Activated CD8-positive, alpha-beta memory T cell treated with anti-CD3 and anti-CD28 coated beads for 1 hour (primary cell): ENCODE measurements at regions not wholly inside any gene's neighbourhood (a gene's known extent, or its start where the extent isn't known, plus 50 kb on each side); places are given as distances from the start of the nearest gene placed in this dataset.

Source experiments
- DNase-seq, 2 donors: peaks; one replicate each; pipeline ENCODE4 v3.0.0-alpha.2; 2020; ENCODE audit warnings: low read depth in 1 of 2; ENCODE audit errors: extremely low read depth in 1 of 2

DNA sequence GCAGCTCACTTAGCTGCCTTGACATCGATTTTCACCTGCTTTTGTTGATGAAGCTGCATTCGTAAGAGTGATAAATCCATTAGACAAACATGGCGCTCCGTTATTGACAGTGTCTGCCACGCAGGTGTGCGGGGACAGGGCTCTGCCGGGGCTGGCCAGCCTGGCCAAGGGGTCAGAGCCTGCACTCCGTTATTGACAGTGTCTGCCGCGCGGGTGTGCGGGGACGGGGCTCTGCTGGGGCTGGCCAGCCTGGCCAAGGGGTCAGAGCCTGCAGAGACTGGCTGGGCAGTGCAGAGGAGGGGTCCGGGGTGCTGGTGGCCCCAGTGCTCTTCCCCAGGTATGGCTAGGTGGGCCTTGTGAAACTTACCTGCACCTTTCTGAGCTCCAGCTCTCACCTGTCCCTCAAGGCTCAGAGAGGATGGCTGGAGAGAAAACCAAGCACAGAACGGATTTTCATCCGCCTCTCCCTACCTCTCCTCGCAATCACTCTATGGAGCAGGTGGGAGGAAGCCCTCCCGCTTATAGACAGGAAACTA is 101.6 kb upstream of the B3GAT1 start:
- no peak for DNase-seq

DNA sequence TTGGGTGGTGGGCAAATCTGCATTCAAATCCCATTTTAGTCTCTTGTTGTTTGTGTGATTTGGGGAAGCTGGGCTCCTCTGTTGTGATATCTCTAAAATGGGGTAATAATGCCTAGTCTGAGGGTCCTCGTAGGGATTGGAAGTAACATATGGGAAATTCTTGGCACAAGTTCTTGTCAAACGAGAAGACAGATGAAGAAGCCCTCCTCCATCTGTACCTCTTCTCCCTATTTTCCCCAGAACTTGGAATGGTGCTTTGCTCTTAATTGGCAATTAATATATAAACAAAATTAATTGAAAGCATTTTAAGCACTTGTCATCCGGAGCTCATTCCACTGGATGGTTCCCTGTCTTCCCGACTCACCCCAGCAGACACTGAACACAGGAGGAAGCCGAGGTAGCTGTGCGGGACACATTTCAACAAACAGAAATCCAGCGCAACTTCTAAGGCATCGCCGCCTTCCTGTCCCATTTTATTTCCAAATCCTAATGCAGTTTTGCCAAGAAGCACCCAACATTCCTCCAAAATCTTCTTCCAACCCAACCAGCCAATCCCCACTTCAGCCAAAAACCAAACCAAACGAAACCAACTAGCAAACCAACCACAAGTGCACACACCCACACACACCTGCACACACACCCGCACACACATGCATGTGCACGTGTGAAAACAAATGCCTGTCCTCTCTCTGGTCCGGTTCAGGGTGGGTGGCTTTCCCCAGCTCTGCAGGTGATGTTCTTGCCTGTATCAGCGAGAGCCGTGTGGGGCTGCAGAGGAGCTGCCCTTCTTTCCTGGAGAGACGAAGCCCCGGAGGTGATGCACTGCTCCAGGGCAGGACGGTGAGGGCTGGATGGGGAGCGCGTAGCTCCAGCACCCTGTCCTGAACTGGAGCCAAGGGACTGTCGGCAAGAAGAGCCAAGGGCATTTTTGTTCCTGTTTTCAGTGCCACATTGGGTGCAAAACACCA is 100.8 kb upstream of the B3GAT1 start:
- DNase-seq, result no peak

DNA sequence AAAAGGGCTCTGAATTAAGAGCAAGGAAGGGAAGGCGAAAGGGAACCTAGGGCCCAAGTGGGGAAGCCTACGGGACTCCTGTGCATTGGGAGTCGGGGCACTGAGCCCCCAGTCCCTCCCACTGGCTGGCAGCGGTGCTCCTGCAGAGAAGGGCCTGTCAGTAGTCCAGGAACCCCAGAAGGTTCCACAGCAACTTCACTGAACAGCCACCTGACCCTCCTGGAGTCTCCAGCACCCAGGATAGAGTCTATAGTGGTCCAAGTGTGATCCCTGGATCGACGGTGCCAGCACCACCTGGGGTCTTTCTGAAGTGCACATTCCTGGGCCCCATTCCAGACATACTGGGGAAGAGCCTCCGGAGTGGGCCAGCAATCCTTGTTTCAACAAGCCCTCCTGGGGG is 100.0 kb upstream of the B3GAT1 start:
- DNase-seq, result no peak

DNA sequence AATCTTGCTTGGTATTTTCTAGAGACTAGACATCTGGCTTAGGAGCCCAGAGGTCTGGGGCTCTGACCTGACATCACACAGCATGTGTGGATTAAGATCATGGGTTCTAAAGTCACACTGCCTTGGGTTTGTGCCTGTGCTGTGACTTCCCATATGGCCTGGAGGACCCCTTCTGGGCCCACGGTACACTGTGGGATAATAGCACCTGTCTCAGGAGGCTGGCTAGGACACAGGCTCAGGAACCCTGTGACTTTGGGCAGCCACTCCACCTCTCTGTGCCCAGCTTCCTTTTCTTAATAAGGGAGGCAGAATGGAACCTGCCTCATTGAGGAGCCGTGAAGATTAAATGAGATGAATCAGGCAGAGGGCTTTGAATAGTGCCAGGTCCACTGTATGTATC is 99.2 kb upstream of the B3GAT1 start:
- DNase-seq, result no peak

DNA sequence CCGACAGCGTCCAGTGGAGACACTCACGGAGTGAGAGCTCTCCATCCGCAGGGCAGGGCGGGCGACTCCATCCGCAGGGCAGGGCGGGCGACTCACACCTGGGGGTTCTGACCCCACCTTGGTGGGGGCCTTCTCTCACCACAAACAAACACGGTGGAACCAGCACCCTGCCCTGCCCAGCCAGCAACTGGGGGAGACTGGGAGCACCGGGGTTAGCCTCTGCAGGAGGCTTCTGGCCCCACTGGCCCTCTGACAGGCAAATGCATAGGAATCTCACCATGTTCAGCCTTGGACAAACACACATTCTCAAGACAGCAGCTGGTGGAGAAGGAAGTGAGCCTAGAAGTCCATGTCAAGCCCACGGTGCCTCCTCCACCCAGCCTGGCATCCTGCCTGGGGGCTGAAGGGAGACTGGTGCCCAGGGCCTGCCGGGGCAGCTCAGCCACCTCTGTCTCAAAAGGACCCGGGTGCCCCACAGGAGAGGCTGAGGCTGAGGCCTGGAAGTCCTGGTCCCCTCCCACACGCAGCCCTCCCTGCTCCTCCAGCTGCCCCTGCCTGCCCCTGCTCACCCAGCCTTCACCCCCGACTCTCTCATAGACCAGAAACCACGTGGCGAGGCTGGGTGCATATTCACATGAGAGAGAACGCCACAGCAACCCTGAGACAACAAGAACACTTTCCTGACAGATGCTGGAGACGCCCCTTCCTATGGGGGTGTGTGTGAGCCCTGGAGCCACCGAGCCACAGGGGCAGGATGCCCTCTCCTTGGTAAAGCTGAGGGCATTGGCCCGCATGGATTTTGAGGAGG is 98.4 kb upstream of the B3GAT1 start:
- no peak for DNase-seq

DNA sequence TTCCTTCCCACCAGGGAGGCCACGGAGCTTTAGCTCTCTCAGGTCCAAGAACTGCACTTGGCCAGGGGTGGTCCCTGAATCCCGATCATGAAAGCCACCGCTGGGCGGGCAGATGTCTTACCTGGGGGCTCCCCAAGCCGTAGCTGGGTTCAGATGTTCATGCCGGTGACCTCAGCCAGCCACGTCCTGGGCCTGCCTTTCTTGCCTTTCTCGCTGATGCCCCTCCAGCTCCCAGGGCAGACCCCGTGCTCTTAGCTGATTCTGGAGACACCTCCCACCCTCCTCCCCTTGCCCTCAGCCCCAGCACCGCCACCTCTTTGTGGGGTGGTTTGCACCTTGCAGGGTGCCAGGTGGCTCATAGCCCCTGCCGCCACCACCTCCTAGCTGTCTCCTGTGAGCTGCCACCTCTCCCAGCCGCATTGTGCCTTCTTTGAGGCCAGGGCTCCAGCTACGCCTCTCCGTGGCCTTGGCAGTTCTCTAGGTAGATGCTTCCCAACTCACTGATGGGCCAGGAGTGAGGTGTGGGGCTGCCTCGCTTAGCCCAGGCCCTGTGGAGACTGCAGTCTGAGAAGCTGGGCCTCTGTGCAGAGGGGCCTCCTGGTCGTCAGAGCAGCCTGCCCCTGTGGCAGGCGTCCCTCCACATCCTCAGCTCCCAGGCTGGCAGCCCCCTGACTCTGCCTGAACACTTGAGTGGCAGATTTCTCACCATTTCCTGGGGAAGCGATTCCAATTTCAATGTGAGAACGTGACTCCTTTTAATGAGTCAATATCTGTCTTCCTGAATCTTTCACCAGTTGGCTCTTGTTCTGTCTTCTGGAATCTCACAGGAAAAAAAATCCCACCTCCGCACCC is 97.6 kb upstream of the B3GAT1 start:
- DNase-seq, result no peak

DNA sequence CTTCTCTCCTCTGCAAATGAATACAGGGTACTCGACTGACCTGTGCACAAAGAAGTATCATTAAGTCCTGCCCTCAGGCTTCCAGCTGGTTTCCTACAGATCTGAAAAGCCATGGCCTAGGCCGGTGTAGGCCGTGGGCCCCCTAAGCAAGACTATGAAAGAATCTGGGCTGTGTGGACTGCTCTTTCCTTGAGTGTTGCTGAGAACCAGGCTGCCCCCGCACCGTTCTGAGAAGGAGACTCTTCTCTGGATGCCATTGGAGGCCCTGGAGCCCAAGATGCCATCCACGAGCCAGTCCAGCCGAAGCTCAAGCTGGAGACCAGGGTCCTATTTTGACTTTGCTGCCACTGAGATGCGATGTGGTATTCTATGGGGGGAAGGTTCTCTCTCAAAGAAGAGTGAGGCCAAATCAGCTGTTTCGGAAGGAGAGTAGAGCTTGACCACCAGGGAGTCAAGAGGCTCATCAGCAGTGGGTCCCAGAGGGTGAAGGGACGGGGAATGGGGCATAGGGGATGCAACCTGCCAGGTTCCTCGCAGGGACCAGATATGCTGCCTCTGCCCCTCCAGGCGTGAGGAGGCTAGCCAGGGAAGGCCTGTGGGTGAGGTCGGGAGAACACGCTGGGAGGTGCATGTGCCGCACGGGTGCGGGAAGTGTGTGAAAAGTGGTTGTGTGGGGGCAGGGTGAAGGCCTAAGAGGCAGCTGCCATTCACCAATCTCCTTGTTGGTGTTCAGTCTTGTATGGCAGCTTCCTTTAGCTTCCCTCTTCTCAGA is 96.4 kb upstream of the B3GAT1 start:
- DNase-seq, result no peak

DNA sequence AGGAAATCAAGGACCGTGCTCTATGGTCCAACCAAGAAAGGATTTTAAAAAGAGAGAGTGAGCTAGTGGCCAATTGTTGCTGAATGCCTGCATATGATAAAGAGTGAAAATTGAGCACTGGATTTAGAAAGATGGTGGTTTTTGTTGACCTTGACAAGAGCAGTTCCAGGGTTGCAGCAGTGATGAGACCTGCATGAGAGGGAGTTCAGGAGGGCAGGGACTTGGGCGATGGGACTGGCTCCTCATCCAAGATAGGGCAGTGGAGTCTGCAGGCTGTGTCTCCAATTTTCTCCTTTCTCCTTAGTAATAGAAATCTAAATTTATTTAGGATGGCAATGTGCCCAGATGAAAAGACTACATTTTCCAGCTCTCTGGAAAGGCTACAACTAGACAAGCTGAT is 94.0 kb upstream of the B3GAT1 start:
- DNase-seq, result no peak

DNA sequence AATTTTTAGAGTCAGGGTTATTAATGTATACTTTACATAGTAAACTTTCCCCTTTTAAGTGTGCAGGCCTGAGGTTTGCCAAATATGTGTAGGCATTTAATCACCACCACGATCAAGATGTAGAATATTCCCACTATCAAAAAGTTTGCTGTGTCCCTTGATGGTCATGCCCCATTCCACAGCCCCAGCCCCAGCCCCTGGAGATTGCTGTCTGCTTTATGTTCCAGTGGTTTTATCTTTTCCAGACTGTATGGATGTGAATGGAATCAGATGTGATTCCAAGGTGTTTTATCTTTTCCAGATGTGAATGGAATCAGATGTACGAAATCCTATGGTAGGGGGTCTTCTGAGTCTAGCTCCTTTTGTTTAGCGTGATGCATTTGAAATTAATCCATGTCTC is 93.1 kb upstream of the B3GAT1 start:
- no peak for DNase-seq

DNA sequence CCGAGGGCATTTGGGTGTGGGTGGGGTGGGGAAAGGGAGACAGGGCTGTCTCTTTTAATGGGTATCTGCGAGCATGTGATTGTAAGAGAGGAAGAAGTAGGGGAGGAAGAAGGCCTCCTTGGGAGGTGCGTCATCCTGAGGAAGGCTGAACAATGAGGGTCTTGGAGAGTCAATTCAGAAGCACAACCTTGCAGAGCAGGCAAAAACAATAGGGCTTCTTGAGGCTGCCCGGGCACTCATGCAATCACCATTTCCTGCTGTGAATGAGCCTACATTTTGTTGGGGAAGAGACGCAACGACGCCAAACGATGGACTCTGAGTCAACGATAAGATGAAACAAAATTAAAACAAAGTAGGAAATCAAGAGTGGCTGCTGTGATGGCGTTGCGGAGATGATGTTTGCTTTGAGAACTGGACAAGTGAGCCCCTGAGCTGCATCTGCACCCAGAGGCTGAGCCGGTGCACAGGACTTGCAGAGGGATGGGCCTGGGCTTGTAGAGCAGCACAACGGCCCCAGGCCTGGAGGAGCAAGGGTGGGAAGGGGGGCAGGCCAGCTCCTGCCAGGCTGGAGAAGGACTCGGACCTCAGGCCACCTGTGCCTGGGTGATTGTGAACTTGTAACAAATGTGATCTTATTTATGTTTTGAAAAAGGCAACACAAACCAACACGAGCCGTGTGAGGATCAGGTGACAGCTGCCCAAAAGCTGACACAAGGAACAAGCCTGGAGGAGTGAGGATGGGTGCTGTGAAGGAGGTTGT is 92.3 kb upstream of the B3GAT1 start:
- DNase-seq, result no peak

DNA sequence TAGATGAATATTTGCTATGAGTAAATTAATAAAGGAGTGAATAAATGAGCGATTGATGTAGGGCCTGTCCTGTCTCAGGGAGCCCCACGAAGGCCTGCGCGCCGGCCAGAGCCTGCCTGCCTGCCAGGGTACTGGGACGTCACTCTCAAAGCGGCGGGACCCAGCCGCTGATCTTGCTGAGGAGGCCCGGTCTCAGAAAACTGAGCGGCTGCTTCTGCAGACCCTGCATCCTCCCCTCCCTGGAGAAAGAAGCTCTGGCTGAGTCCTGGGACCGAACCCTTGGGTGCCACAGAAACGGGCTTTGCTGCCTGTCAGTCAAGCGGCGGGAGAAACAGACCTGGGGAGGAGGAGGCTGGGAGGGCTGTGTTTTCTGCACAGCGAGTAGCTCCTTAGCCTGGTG is 91.6 kb upstream of the B3GAT1 start:
- no peak for DNase-seq

DNA sequence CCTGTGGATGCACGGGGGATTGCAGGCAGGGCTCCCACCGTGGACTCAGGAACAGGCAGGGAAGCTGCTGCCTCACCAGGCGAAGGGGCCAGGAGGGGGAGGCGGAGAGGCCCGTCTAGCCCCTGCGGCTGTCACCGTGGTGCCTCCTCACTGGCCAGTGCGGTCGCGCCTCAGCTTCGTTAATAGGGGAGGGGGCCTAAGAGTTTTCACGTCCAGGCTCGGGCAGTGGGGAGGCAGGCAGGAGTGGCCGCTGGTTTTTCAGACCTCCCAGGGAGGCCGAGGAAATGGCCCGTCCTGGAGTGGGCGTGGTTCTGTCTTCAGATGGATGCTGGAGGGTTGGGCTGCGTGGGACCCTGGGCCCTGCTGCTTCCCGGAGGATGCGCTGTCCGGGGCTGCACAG is 91.1 kb upstream of the B3GAT1 start:
- DNase-seq, result no peak

DNA sequence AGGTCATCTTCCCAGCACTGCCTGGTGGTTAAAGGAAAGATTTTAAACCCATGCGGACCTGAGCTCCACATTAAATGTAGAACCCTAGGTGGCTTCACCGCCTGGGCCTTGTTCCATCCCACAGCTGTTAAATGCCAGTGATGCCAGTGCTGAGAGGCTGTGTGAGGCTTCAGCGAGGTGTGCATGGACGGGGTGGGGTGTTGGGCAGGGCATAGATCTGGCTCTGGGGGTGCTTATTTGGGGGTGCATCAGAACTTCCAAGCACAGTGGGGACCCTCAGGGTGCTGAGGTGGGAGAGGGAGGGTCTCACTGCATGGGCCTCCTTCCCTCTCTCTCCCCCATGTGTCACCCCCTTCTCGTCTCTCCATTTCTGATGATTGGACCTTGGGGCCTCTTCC is 90.1 kb upstream of the B3GAT1 start:
- no peak for DNase-seq

DNA sequence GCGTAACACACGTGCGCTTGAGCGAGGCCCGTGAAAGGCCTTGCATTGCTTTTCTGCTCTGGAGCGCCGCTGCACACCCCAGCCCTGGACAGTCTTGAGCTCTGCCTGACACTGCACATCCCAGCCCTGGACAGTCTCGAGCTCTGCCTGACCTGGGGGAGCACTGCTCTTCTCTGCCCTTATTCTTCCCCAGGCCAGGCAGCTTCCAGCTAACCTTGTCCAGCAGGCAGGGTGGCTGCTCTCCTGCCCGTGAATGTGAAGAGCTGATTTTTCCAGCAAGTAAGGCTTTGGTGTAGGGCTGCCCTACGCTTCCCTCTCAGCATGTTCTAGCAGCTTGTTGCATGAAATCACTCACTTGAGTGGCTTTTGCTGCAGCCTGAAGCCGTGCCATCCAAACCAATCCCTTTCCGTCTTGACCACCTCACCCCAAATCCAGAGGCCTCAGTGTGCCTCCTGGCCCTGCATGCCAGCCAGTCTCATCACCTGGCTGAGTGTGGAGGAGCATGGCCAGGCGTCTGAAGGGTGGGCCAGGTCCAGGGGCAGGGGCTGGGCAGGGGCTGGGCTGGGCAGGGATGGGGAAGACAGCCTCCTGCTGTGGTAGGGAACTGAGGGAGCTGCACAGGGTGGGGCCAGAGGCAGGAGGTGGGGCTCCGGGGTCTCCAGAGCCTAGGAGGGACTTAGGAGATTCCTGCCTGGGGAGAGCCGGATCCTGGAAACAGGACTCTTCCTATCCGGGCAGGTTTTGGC is 89.5 kb upstream of the B3GAT1 start:
- DNase-seq, result no peak

DNA sequence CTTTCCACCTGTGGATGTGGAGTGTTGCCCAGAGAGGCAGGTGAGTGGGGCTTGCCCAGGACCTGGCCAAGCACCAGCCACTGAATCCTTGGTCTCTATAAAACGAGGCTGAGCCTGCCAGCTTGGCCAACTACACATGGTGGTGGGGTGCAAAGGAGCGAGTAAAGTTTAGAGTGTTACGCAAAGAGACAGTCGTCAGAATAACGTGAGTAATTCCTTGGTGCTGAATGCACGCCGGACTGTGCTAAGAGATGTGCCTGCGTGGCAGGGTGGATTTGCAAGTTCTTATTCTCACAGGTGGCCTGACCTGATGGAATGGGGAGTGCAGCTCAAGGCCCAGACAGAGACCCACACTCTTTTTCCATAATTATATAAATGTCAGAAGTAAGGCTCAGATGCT is 88.6 kb upstream of the B3GAT1 start:
- no peak for DNase-seq

DNA sequence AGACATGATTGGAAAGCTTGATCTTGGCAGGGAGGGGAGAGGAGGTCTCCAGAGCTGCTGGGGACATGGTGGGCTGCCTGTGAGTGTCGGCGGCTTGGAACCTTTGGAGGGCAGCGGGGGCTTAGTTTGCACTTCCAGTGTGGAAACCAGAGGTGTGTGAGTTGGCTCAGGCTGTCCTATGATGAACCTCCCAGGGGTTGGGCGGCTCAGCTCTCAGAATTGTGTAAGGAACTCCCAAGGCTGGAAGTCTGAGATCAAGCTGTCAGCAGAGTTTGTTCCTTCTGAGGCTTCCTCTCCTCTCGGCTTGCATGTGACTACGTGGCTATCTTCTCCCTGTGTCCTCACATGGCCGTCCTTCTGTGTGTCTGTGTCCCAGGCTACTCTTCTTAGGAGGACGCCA is 87.9 kb upstream of the B3GAT1 start:
- no peak for DNase-seq

DNA sequence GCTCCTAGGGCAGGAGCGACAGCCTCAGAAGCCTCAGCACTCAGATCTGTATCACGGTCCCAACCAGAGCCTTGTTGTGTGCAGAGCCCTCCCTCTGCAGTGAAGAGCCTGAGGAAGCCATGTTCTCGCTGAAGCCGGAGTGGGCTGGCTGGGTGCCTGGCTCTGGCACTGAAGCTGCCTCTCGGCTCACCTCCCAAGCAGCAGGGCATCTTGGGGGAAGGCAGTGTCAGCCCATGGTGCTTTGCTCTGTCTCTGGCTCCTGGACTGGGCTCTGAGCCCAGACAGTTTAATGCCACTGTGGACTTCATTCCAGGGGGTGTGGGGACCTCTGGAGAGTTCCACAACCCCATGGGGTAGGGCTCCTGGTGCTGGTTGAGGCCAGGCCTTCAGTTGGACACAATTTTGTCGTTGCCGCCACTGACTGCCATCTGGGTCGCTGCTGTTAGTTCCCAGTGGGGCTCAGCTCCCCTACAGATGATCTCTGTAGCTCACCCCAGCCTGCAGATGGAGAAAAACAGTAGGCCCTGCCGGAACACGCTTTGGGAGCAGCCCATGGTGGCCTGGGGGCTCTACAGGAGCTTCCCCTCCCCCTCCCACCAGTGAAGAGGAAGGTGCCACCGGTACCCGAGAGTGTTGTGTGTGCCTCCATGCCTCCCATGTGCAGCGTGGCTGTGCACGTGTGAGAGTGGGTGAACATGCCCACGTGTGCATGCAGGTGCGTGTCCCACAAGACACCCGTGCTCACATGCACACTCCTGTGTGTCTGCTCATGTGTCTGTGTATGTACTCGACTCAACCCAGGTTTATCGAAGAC is 86.5 kb upstream of the B3GAT1 start:
- DNase-seq, result no peak

DNA sequence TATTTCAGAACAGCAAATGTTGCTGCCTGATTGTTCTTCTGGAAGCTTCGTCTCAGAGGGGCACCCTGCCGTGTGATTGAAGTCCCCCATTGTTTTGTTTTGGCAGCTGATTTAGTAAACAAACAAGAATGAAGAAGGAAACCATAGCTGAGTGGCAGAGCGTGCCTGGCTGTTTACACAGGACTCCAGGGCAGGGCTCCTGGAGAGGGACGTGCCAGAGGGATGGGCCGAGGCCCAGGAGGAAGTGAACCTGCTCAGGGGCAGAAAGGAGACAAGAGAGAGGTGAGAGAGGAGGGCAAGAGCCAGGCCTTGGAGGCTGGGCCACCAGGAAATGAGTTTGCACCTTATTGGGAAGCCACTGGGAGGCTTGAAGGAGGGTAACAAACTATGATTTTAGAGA is 85.5 kb upstream of the B3GAT1 start:
- DNase-seq, result no peak
